Muscle of leg (tissue), 3 donors: ENCODE measurements at regions not wholly inside any gene's neighbourhood (a gene's known extent, or its start where the extent isn't known, plus 50 kb on each side); places are given as distances from the start of the nearest gene placed in this dataset.

Experiments used
- DNase-seq: peaks from one replicate; pipeline ENCODE4 v3.0.0; 2013
- H3K27ac ChIP-seq: one replicate; pipeline ENCODE4 v1.5.1; 2013; ENCODE audit warnings: mild to moderate bottlenecking, low read length, control low read depth
- H3K27me3 ChIP-seq: one replicate; pipeline ENCODE4 v1.6.1; 2013; ENCODE audit warnings: low read length; ENCODE audit not compliant: control insufficient read depth, insufficient read depth
- H3K36me3 ChIP-seq: one replicate; pipeline ENCODE4 v1.6.1; 2013; ENCODE audit warnings: low read length; ENCODE audit not compliant: control insufficient read depth, insufficient read depth
- H3K4me1 ChIP-seq: one replicate; pipeline ENCODE4 v1.6.1; 2013; ENCODE audit warnings: low read length; ENCODE audit not compliant: control insufficient read depth, insufficient read depth
- H3K4me3 ChIP-seq: one replicate; pipeline ENCODE4 v1.5.1; 2013; ENCODE audit warnings: low read length, control low read depth
- H3K9me3 ChIP-seq: replicated peaks from 2 replicates; pipeline ENCODE4 v1.6.1; 2013; ENCODE audit warnings: low read depth, low read length; ENCODE audit not compliant: control insufficient read depth
- WGBS: methylation state at CpG from one replicate; pipeline ENCODE4 v1.1.5; 2013; ENCODE audit warnings: missing lambda C conversion rate; ENCODE audit not compliant: insufficient coverage; 5-methylcytosine and 5-hydroxymethylcytosine counted together

- DNase-seq: no peak
- 40% methylated on average over 1 of the region's 6 CpGs for WGBS
- H3K27ac ChIP-seq: no peak overlapping the region
- no peaks in the 10 kb centered on the region for H3K4me1 ChIP-seq
- no peaks in the 10 kb centered on the region for H3K9me3 ChIP-seq
- no peak overlapping the region for H3K4me3 ChIP-seq
- no peaks in the 10 kb centered on the region for H3K36me3 ChIP-seq
- H3K27me3 ChIP-seq: no peaks in the 10 kb centered on the region
Measured at GRCh38 chr11:92391808-92392207, 167.2 kb downstream of the FAT3 start.

GRCh38 chr11:92393218-92393617 lies 168.6 kb downstream of the FAT3 start:
- Histone ChIP-seq H3K4me1 (no peaks in the 10 kb centered on the region), H3K4me3 (no peak overlapping the region), H3K27ac (no peak overlapping the region), H3K36me3 (no peaks in the 10 kb centered on the region), H3K9me3 (no peaks in the 10 kb centered on the region), H3K27me3 (no peaks in the 10 kb centered on the region)
- 89% methylated on average over 4 of the region's 5 CpGs for WGBS
- no peak for DNase-seq

- Histone ChIP-seq H3K9me3 (no peaks in the 10 kb centered on the region), H3K36me3 (no peaks in the 10 kb centered on the region), H3K4me1 (no peaks in the 10 kb centered on the region), H3K27me3 (no peaks in the 10 kb centered on the region), H3K4me3 (no peak overlapping the region), H3K27ac (no peak overlapping the region)
- WGBS: no CpG with 5 or more reads among the region's 1 CpG
- DNase-seq: no peak
Measured at GRCh38 chr11:92396133-92396532, 171.5 kb downstream of the FAT3 start.

DNA sequence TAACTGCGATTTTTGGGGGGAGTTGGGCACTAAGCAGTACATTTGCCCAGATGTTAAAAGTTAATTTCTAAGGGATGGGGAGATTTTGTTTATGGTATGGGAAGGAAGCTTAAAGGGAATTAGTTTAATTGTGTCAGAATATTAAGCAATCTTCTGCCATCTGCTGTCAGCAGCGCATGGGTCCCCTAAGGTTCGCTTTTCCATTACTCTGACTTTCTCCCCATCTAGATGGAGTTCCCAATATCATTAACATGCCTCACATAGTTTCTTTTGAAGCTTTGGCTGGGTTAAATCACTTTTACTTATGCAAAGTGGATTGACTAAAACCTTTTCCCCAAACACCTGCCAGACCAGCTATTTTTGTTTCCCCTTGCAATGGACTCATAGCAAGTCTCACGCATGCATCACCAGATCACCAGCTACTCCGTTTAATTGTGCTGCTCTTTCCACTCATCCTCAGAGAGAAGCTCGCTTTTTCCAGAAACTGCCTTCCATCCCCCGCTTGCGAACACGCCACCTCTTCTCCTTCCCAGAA lies 172.7 kb downstream of the FAT3 start:
- no peaks in the 10 kb centered on the region for H3K4me1 ChIP-seq
- 83% methylated on average over 2 of the region's 9 CpGs for WGBS
- no peak overlapping the region for H3K4me3 ChIP-seq
- no peak for DNase-seq
- no peaks in the 10 kb centered on the region for H3K9me3 ChIP-seq
- no peaks in the 10 kb centered on the region for H3K27me3 ChIP-seq
- no peak overlapping the region for H3K27ac ChIP-seq
- no peaks in the 10 kb centered on the region for H3K36me3 ChIP-seq

- DNase-seq: no peak
- no peaks in the 10 kb centered on the region for H3K36me3 ChIP-seq
- H3K27ac ChIP-seq: no peak overlapping the region
Measured at GRCh38 chr11:92399705-92400104, 175.1 kb downstream of the FAT3 start.

GRCh38 chr11:92401520-92401919 lies 176.9 kb downstream of the FAT3 start:
- Histone ChIP-seq H3K36me3 (no peaks in the 10 kb centered on the region), H3K9me3 (no peaks in the 10 kb centered on the region), H3K27ac (no peak overlapping the region), H3K27me3 (no peaks in the 10 kb centered on the region), H3K4me3 (no peak overlapping the region), H3K4me1 (no peaks in the 10 kb centered on the region)
- no peak for DNase-seq

More at GRCh38 chr11:92399705-92400104, 175.1 kb downstream of the FAT3 start:
- H3K27me3 ChIP-seq: no peaks in the 10 kb centered on the region
- WGBS: no CpG with 5 or more reads among the region's 3 CpGs
- no peaks in the 10 kb centered on the region for H3K9me3 ChIP-seq
- H3K4me3 ChIP-seq: no peak overlapping the region
- H3K4me1 ChIP-seq: no peaks in the 10 kb centered on the region

- H3K27ac ChIP-seq: no peak overlapping the region
- no CpG with 5 or more reads among the region's 2 CpGs for WGBS
- H3K4me3 ChIP-seq: no peak overlapping the region
- no peak for DNase-seq
- H3K9me3 ChIP-seq: no peaks in the 10 kb centered on the region
- H3K4me1 ChIP-seq: no peaks in the 10 kb centered on the region
- H3K36me3 ChIP-seq: no peaks in the 10 kb centered on the region
- no peaks in the 10 kb centered on the region for H3K27me3 ChIP-seq
Measured at GRCh38 chr11:92406472-92406871, 181.9 kb downstream of the FAT3 start.

- 65% methylated on average over 3 of the region's 3 CpGs for WGBS
- Histone ChIP-seq H3K36me3 (no peaks in the 10 kb centered on the region), H3K4me3 (no peak overlapping the region), H3K4me1 (no peaks in the 10 kb centered on the region), H3K9me3 (no peaks in the 10 kb centered on the region), H3K27ac (no peak overlapping the region), H3K27me3 (no peaks in the 10 kb centered on the region)
- no peak for DNase-seq
Measured at GRCh38 chr11:92409355-92409754, 184.7 kb downstream of the FAT3 start.

DNA sequence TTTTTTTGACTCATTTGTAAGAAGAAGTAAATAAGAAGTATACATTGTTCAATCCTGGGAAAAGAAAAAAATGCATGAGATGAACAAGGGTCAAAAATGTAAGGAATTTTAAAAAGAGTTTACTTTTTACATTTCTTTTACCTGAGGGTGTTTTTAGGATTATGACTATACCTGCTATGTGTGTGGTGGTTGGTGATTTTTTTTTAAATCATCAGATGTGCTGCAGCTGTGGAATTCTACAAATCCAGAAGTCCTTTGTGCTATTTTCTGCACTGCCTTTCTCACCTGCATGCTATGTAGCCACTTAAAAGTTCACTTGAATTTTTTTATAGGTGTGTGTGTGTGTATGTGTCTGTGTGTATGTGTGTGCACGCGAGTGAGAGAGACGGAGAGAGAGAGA lies 185.3 kb downstream of the FAT3 start:
- 68% methylated on average over 3 of the region's 3 CpGs for WGBS
- Histone ChIP-seq H3K4me3 (no peak overlapping the region), H3K4me1 (no peaks in the 10 kb centered on the region), H3K9me3 (no peaks in the 10 kb centered on the region), H3K27me3 (no peaks in the 10 kb centered on the region), H3K36me3 (no peaks in the 10 kb centered on the region), H3K27ac (no peak overlapping the region)
- no peak for DNase-seq

GRCh38 chr11:92410526-92410925 lies 185.9 kb downstream of the FAT3 start:
- no peak for DNase-seq
- Histone ChIP-seq H3K27ac (no peak overlapping the region), H3K9me3 (no peaks in the 10 kb centered on the region), H3K4me3 (no peak overlapping the region), H3K36me3 (no peaks in the 10 kb centered on the region), H3K27me3 (no peaks in the 10 kb centered on the region), H3K4me1 (no peaks in the 10 kb centered on the region)
- no CpG with 5 or more reads among the region's 1 CpG for WGBS

DNA sequence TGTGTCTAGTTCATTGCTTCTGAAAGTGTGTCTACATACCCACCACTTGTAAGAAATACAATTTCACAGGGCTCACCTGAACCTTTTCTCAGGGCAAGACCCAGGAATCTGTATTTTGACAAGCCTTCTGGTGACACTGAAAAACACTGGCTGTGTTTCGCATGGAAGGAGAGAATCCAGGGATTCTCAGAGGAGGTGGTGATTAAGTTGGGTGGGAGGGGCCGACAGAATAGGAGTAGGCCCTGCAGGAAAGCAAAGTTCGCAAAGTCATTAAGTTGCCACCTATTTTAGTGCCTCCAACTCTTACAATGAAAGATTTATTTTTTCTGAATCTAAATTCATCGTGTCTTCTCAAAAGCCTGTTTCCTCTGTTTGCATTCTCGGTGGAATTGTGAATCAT lies 186.8 kb downstream of the FAT3 start:
- H3K36me3 ChIP-seq: no peaks in the 10 kb centered on the region
- 100% methylated on average over 1 of the region's 5 CpGs for WGBS
- DNase-seq: no peak
- H3K4me3 ChIP-seq: no peak overlapping the region
- no peaks in the 10 kb centered on the region for H3K9me3 ChIP-seq
- H3K27ac ChIP-seq: no peak overlapping the region
- no peaks in the 10 kb centered on the region for H3K4me1 ChIP-seq
- no peaks in the 10 kb centered on the region for H3K27me3 ChIP-seq
